ENCODE measurements at regions not wholly inside any gene's neighbourhood (a gene's known extent, or its start where the extent isn't known, plus 50 kb on each side); places are given as distances from the start of the nearest gene placed in this dataset.

GRCh38 chr12:128123096-128123495 is 143.9 kb upstream of the TMEM132C start:
- Histone ChIP-seq H3K36me3 (no peaks in the 10 kb centered on the region), H3K4me1 (replicated peaks) (no peaks in the 10 kb centered on the region), H3K27me3 (replicated peaks) (no peaks in the 10 kb centered on the region), H3K9me3 (replicated peaks) (no peaks in the 10 kb centered on the region), H3K4me3 (no peak overlapping the region), H3K27ac (no peak overlapping the region)
- DNase-seq (ENCODE audit: low read depth in 1 of 2, low spot score in 2 of 2) = no peak

GRCh38 chr12:128131955-128132354 is 135.0 kb upstream of the TMEM132C start:
- Histone ChIP-seq H3K4me3 (no peak overlapping the region), H3K9me3 (replicated peaks) (no peaks in the 10 kb centered on the region; the same call in 1 of the 2 replicates), H3K4me1 (replicated peaks) (no peaks in the 10 kb centered on the region), H3K27me3 (replicated peaks) (no peaks in the 10 kb centered on the region), H3K27ac (no peak overlapping the region), H3K36me3 (no peaks in the 10 kb centered on the region)
- no peak for DNase-seq (ENCODE audit: low read depth in 1 of 2, low spot score in 2 of 2)

- Histone ChIP-seq H3K27ac (no peak overlapping the region), H3K27me3 (replicated peaks) (no peaks in the 10 kb centered on the region), H3K4me3 (no peak overlapping the region), H3K4me1 (replicated peaks) (no peaks in the 10 kb centered on the region), H3K9me3 (replicated peaks) (no peaks in the 10 kb centered on the region; the same call in 1 of the 2 replicates), H3K36me3 (no peaks in the 10 kb centered on the region)
- DNase-seq (ENCODE audit: low read depth in 1 of 2, low spot score in 2 of 2) = no peak
Observed at GRCh38 chr12:128133321-128134073, 133.5 kb upstream of the TMEM132C start.

- Histone ChIP-seq H3K4me1 (replicated peaks) (no peaks in the 10 kb centered on the region), H3K9me3 (replicated peaks) (no peaks in the 10 kb centered on the region; the same call in 1 of the 2 replicates), H3K27me3 (replicated peaks) (no peaks in the 10 kb centered on the region), H3K4me3 (no peak overlapping the region), H3K27ac (no peak overlapping the region), H3K36me3 (no peaks in the 10 kb centered on the region)
- DNase-seq (ENCODE audit: low read depth in 1 of 2, low spot score in 2 of 2) = no peak
Observed at GRCh38 chr12:128137140-128137539, 129.8 kb upstream of the TMEM132C start.

GRCh38 chr12:128138125-128138524 is 128.8 kb upstream of the TMEM132C start:
- H3K27ac ChIP-seq = no peak overlapping the region
- H3K4me1 ChIP-seq (replicated peaks) = no peaks in the 10 kb centered on the region
- no peaks in the 10 kb centered on the region for H3K27me3 ChIP-seq (replicated peaks)
- no peak for DNase-seq (ENCODE audit: low read depth in 1 of 2, low spot score in 2 of 2)
- H3K36me3 ChIP-seq = no peaks in the 10 kb centered on the region
- H3K4me3 ChIP-seq = no peak overlapping the region
- H3K9me3 ChIP-seq (replicated peaks) = no peaks in the 10 kb centered on the region; the same call in 1 of the 2 replicates

- no peak overlapping the region for H3K27ac ChIP-seq
- no peak overlapping the region for H3K4me3 ChIP-seq
- no peaks in the 10 kb centered on the region; the same call in 1 of the 2 replicates for H3K9me3 ChIP-seq (replicated peaks)
- DNase-seq (ENCODE audit: low read depth in 1 of 2, low spot score in 2 of 2) = no peak
- H3K27me3 ChIP-seq (replicated peaks) = no peaks in the 10 kb centered on the region
- H3K4me1 ChIP-seq (replicated peaks) = no peaks in the 10 kb centered on the region
- H3K36me3 ChIP-seq = no peaks in the 10 kb centered on the region
Observed at GRCh38 chr12:128140551-128140950, 126.4 kb upstream of the TMEM132C start.

DNA sequence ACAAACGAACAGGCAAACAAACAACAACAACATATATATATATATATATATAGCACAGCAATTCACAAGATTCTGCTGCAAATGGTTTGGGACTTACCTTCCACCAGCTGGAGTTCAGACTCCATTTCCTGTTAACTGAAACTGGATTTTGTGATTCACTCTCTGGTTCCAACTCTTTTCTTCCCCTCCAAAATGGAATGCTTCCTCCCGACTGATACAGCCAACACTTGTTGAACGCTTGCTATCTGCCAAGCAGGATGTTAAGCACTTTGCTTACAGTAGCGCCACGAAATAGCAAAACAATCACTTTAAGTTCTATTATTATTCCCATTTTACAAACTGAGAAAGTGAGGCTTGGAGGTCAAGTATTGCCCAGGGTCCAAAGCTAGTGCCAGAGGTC is 116.0 kb upstream of the TMEM132C start:
- no peak overlapping the region for H3K4me3 ChIP-seq
- H3K9me3 ChIP-seq (replicated peaks) = no peaks in the 10 kb centered on the region; the same call in 1 of the 2 replicates
- H3K36me3 ChIP-seq = no peaks in the 10 kb centered on the region
- DNase-seq (ENCODE audit: low read depth in 1 of 2, low spot score in 2 of 2) = no peak
- H3K27ac ChIP-seq = no peak overlapping the region
- H3K27me3 ChIP-seq (replicated peaks) = no peaks in the 10 kb centered on the region
- H3K4me1 ChIP-seq (replicated peaks) = no peaks in the 10 kb centered on the region

- Histone ChIP-seq H3K4me3 (no peak overlapping the region), H3K36me3 (no peaks in the 10 kb centered on the region), H3K4me1 (replicated peaks) (no peaks in the 10 kb centered on the region), H3K9me3 (replicated peaks) (no peaks in the 10 kb centered on the region; the same call in 1 of the 2 replicates), H3K27me3 (replicated peaks) (no peaks in the 10 kb centered on the region), H3K27ac (no peak overlapping the region)
- no peak for DNase-seq (ENCODE audit: low read depth in 1 of 2, low spot score in 2 of 2)
Observed at GRCh38 chr12:128155571-128155970, 111.4 kb upstream of the TMEM132C start.

- no peaks in the 10 kb centered on the region for H3K36me3 ChIP-seq
- peaks cover 9% of the 10 kb centered on the region; the same call in 1 of the 2 replicates for H3K9me3 ChIP-seq (replicated peaks)
- H3K4me3 ChIP-seq = no peak overlapping the region
Observed at GRCh38 chr12:128163086-128163485, 103.9 kb upstream of the TMEM132C start.

DNA sequence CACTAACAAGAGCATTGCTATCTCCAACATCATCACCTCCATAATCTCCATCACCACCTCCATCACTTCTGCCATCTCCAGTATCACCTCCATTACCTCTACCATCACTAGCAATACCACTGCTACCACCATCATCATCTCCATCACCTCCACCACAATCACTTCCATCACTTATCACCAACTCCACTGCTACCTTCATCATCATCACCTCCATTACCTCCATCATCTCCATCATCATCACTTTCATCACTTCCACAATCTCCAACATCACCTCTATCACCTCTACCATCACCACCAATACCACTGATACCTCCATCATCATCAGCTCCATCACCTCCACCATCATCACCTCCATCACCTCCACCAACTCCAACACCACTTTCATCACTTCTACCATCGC is 102.4 kb upstream of the TMEM132C start:
- H3K36me3 ChIP-seq = no peaks in the 10 kb centered on the region
- no peaks in the 10 kb centered on the region for H3K4me1 ChIP-seq (replicated peaks)
- peaks cover 9% of the 10 kb centered on the region; the same call in 1 of the 2 replicates for H3K9me3 ChIP-seq (replicated peaks)
- no peak for DNase-seq (ENCODE audit: low read depth in 1 of 2, low spot score in 2 of 2)
- no peak overlapping the region for H3K27ac ChIP-seq
- H3K27me3 ChIP-seq (replicated peaks) = no peaks in the 10 kb centered on the region
- no peak overlapping the region for H3K4me3 ChIP-seq

More at GRCh38 chr12:128163086-128163485, 103.9 kb upstream of the TMEM132C start:
- no peak for DNase-seq (ENCODE audit: low read depth in 1 of 2, low spot score in 2 of 2)
- no peaks in the 10 kb centered on the region for H3K4me1 ChIP-seq (replicated peaks)
- no peak overlapping the region for H3K27ac ChIP-seq
- no peaks in the 10 kb centered on the region for H3K27me3 ChIP-seq (replicated peaks)

- H3K27ac ChIP-seq = no peak overlapping the region
- no peaks in the 10 kb centered on the region for H3K4me1 ChIP-seq (replicated peaks)
- no peaks in the 10 kb centered on the region for H3K27me3 ChIP-seq (replicated peaks)
- no peak for DNase-seq (ENCODE audit: low read depth in 1 of 2, low spot score in 2 of 2)
- no peak overlapping the region for H3K4me3 ChIP-seq
- peaks cover 9% of the 10 kb centered on the region; the same call in 1 of the 2 replicates for H3K9me3 ChIP-seq (replicated peaks)
- H3K36me3 ChIP-seq = no peaks in the 10 kb centered on the region
Observed at GRCh38 chr12:128165387-128165786, 101.6 kb upstream of the TMEM132C start.

DNA sequence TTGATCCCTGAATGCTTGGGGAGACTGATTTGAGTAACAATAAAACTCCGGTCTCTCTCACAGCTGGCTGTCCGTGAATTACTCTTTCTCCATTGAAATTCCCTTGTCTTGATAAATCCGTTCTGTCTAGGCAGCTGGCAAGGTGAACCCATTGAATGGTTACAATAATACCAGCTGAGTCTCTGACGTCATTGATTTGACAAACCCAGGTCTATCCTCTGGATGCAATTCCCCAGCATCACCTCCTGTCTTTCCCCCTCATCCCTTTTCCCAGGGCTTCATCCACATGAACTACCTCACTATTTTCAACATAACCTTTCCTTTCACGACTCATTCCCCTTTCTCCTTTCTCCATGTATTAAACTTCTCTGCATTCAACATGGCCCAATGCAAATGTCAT is 98.7 kb upstream of the TMEM132C start:
- no peak for DNase-seq (ENCODE audit: low read depth in 1 of 2, low spot score in 2 of 2)
- Histone ChIP-seq H3K27ac (no peak overlapping the region), H3K4me1 (replicated peaks) (no peaks in the 10 kb centered on the region), H3K9me3 (replicated peaks) (peaks cover 9% of the 10 kb centered on the region; the same call in 1 of the 2 replicates), H3K4me3 (no peak overlapping the region), H3K36me3 (no peaks in the 10 kb centered on the region), H3K27me3 (replicated peaks) (no peaks in the 10 kb centered on the region)

GRCh38 chr12:128170181-128170580 is 96.8 kb upstream of the TMEM132C start:
- H3K27ac ChIP-seq = no peak overlapping the region
- DNase-seq (ENCODE audit: low read depth in 1 of 2, low spot score in 2 of 2) = no peak
- no peaks in the 10 kb centered on the region for H3K4me1 ChIP-seq (replicated peaks)
- H3K27me3 ChIP-seq (replicated peaks) = no peaks in the 10 kb centered on the region
- peaks cover 2% of the 10 kb centered on the region; the same call in 1 of the 2 replicates for H3K9me3 ChIP-seq (replicated peaks)
- no peaks in the 10 kb centered on the region for H3K36me3 ChIP-seq
- H3K4me3 ChIP-seq = no peak overlapping the region

- Histone ChIP-seq H3K27ac (no peak overlapping the region), H3K4me3 (no peak overlapping the region), H3K36me3 (no peaks in the 10 kb centered on the region), H3K9me3 (replicated peaks) (no peaks in the 10 kb centered on the region), H3K4me1 (replicated peaks) (no peaks in the 10 kb centered on the region), H3K27me3 (replicated peaks) (no peaks in the 10 kb centered on the region)
- no peak for DNase-seq (ENCODE audit: low read depth in 1 of 2, low spot score in 2 of 2)
Observed at GRCh38 chr12:128178565-128178964, 88.4 kb upstream of the TMEM132C start.
